GM23338 (cell line): ENCODE measurements at regions not wholly inside any gene's neighbourhood (a gene's known extent, or its start where the extent isn't known, plus 50 kb on each side); places are given as distances from the start of the nearest gene placed in this dataset.

ENCODE experiments used
- ATAC-seq: fragments of 200-7000 bp; cut with Tn5 transposase; 3 replicates; pipeline ENCODE4 v1.9.1; 2020
- DNase-seq: peaks from one replicate; pipeline ENCODE4 v3.0.0-alpha.2; 2015; ENCODE audit warnings: low spot score
- H2AFZ ChIP-seq: fragments of 200-600 bp; sonication (generic); 2 replicates; pipeline ENCODE4 v1.8.0; 2016; ENCODE audit warnings: antibody characterized with exemption, mild to moderate bottlenecking, moderate library complexity
- H3F3A ChIP-seq: fragments of 200-600 bp; sonication (generic); replicated peaks from 2 replicates; pipeline ENCODE4 v1.8.0; 2017; ENCODE audit warnings: antibody characterized with exemption, mixed run types, low read depth
- H3K27ac ChIP-seq: fragments of 200-600 bp; sonication (generic); 2 replicates; pipeline ENCODE4 v1.6.1; 2016; ENCODE audit warnings: low read depth
- H3K27me3 ChIP-seq: fragments of 200-600 bp; sonication (generic); 2 replicates; pipeline ENCODE4 v1.8.0; 2016; ENCODE audit warnings: mild to moderate bottlenecking, mixed run types, moderate library complexity; ENCODE audit not compliant: insufficient read depth
- H3K36me3 ChIP-seq: fragments of 200-600 bp; sonication (generic); 2 replicates; pipeline ENCODE4 v1.8.0; 2016; ENCODE audit warnings: mild to moderate bottlenecking; ENCODE audit not compliant: insufficient read depth
- H3K4me1 ChIP-seq: fragments of 200-600 bp; sonication (generic); 2 replicates; pipeline ENCODE4 v1.8.0; 2016; ENCODE audit warnings: mild to moderate bottlenecking, moderate library complexity; ENCODE audit not compliant: insufficient read depth
- H3K4me2 ChIP-seq: fragments of 200-600 bp; sonication (generic); 2 replicates; pipeline ENCODE4 v1.7.1; 2017; ENCODE audit warnings: mixed run types
- H3K4me3 ChIP-seq: fragments of 200-600 bp; sonication (generic); 2 replicates; pipeline ENCODE4 v1.6.1; 2016; ENCODE audit warnings: mixed run types
- H3K79me2 ChIP-seq: fragments of 200-600 bp; sonication (generic); replicated peaks from 2 replicates; pipeline ENCODE4 v1.8.0; 2017; ENCODE audit warnings: mild to moderate bottlenecking; ENCODE audit not compliant: insufficient read depth
- H3K9me2 ChIP-seq: fragments of 200-600 bp; sonication (generic); 2 replicates; pipeline ENCODE4 v1.8.0; 2017; ENCODE audit not compliant: insufficient read depth
- H4K20me1 ChIP-seq: fragments of 200-600 bp; sonication (generic); replicated peaks from 2 replicates; pipeline ENCODE4 v1.8.0; 2017; ENCODE audit warnings: mild to moderate bottlenecking; ENCODE audit not compliant: insufficient read depth
- H3K27ac Mint-ChIP-seq: 2 replicates; pipeline ENCODE4 v1.8.0; 2020; ENCODE audit warnings: inconsistent platforms, mild to moderate bottlenecking, moderate library complexity, mixed read lengths
- H3K27me3 Mint-ChIP-seq: 3 replicates; pipeline ENCODE4 v1.8.0; 2022; ENCODE audit warnings: low read depth, mild to moderate bottlenecking, moderate library complexity, mixed read lengths, inconsistent platforms; ENCODE audit not compliant: insufficient read depth, poor library complexity
- H3K36me3 Mint-ChIP-seq: 3 replicates; pipeline ENCODE4 v1.8.0; 2021; ENCODE audit warnings: low read depth, mild to moderate bottlenecking, inconsistent platforms, moderate library complexity, mixed read lengths
- H3K4me1 Mint-ChIP-seq: 3 replicates; pipeline ENCODE4 v1.8.0; 2020; ENCODE audit warnings: mild to moderate bottlenecking, inconsistent platforms, mixed read lengths
- H3K4me3 Mint-ChIP-seq: 3 replicates; pipeline ENCODE4 v1.8.0; 2021; ENCODE audit warnings: moderate library complexity, mild to moderate bottlenecking, inconsistent platforms, mixed read lengths
- H3K9me3 Mint-ChIP-seq: 3 replicates; pipeline ENCODE4 v1.8.0; 2020; ENCODE audit warnings: moderate library complexity, mild to moderate bottlenecking, inconsistent platforms, mixed read lengths
- CREB1 ChIP-seq: fragments of 250-450 bp; sonication (Bioruptor Pico); IDR thresholded peaks from 2 replicates; pipeline ENCODE4 v1.5.0; 2020; ENCODE audit warnings: low read depth, mild to moderate bottlenecking, moderate library complexity
- JUNB ChIP-seq: IDR thresholded peaks from one replicate; pipeline ENCODE4 v1.6.1; 2016; ENCODE audit warnings: antibody characterized with exemption; ENCODE audit not compliant: unreplicated experiment
- POLR2AphosphoS5 ChIP-seq: IDR thresholded peaks from 2 replicates; pipeline ENCODE4 v1.6.1; 2016; ENCODE audit warnings: antibody characterized with exemption, low read depth
- STAT1 ChIP-seq: IDR thresholded peaks from one replicate; pipeline ENCODE4 v1.6.1; 2016; ENCODE audit warnings: antibody characterized with exemption; ENCODE audit not compliant: unreplicated experiment
- ZNF114 ChIP-seq: fragments of 250-450 bp; sonication (Bioruptor Pico); IDR thresholded peaks from 2 replicates; pipeline ENCODE4 v1.5.0; 2020; ENCODE audit warnings: mild to moderate bottlenecking, moderate library complexity
- TF ChIP-seq, protein P1 (sequence below): fragments of 250-450 bp; sonication (Bioruptor Pico); IDR thresholded peaks from 2 replicates; pipeline ENCODE4 v1.5.0; 2020; ENCODE audit warnings: mild to moderate bottlenecking, moderate library complexity
- TF ChIP-seq, protein P2 (sequence below), 2 experiments: fragments of 200-600 bp in 1 of 2; sonication (generic) in 1 of 2; conservative IDR thresholded peaks; 2 replicates each; pipeline versions ENCODE4 v1.5.1 to v1.6.1; 2016 to 2017; ENCODE audit warnings: antibody characterized with exemption in 2 of 2, low read depth in 2 of 2, mild to moderate bottlenecking in 2 of 2, moderate library complexity in 1 of 2
- TF ChIP-seq, protein P3 (sequence below): IDR thresholded peaks from one replicate; pipeline ENCODE4 v1.6.1; 2018; ENCODE audit warnings: antibody characterized with exemption; ENCODE audit not compliant: unreplicated experiment

- TF ChIP-seq, protein P1, sequence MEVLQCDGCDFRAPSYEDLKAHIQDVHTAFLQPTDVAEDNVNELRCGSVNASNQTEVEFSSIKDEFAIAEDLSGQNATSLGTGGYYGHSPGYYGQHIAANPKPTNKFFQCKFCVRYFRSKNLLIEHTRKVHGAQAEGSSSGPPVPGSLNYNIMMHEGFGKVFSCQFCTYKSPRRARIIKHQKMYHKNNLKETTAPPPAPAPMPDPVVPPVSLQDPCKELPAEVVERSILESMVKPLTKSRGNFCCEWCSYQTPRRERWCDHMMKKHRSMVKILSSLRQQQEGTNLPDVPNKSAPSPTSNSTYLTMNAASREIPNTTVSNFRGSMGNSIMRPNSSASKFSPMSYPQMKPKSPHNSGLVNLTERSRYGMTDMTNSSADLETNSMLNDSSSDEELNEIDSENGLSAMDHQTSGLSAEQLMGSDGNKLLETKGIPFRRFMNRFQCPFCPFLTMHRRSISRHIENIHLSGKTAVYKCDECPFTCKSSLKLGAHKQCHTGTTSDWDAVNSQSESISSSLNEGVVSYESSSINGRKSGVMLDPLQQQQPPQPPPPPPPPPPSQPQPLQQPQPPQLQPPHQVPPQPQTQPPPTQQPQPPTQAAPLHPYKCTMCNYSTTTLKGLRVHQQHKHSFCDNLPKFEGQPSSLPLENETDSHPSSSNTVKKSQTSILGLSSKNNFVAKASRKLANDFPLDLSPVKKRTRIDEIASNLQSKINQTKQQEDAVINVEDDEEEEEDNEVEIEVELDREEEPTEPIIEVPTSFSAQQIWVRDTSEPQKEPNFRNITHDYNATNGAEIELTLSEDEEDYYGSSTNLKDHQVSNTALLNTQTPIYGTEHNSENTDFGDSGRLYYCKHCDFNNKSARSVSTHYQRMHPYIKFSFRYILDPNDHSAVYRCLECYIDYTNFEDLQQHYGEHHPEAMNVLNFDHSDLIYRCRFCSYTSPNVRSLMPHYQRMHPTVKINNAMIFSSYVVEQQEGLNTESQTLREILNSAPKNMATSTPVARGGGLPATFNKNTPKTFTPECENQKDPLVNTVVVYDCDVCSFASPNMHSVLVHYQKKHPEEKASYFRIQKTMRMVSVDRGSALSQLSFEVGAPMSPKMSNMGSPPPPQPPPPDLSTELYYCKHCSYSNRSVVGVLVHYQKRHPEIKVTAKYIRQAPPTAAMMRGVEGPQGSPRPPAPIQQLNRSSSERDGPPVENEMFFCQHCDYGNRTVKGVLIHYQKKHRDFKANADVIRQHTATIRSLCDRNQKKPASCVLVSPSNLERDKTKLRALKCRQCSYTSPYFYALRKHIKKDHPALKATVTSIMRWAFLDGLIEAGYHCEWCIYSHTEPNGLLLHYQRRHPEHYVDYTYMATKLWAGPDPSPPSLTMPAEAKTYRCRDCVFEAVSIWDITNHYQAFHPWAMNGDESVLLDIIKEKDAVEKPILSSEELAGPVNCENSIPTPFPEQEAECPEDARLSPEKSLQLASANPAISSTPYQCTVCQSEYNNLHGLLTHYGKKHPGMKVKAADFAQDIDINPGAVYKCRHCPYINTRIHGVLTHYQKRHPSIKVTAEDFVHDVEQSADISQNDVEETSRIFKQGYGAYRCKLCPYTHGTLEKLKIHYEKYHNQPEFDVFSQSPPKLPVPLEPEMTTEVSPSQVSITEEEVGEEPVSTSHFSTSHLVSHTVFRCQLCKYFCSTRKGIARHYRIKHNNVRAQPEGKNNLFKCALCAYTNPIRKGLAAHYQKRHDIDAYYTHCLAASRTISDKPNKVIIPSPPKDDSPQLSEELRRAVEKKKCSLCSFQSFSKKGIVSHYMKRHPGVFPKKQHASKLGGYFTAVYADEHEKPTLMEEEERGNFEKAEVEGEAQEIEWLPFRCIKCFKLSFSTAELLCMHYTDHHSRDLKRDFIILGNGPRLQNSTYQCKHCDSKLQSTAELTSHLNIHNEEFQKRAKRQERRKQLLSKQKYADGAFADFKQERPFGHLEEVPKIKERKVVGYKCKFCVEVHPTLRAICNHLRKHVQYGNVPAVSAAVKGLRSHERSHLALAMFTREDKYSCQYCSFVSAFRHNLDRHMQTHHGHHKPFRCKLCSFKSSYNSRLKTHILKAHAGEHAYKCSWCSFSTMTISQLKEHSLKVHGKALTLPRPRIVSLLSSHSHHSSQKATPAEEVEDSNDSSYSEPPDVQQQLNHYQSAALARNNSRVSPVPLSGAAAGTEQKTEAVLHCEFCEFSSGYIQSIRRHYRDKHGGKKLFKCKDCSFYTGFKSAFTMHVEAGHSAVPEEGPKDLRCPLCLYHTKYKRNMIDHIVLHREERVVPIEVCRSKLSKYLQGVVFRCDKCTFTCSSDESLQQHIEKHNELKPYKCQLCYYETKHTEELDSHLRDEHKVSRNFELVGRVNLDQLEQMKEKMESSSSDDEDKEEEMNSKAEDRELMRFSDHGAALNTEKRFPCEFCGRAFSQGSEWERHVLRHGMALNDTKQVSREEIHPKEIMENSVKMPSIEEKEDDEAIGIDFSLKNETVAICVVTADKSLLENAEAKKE, result no peak
- TF ChIP-seq ZNF114 (CRISPR knock-in tag) (no peak), CREB1 (CRISPR knock-in tag) (no peak)
Observed at GRCh38 chr4:111323496-111323895, 700.6 kb upstream of the PITX2 start (continued).

DNA sequence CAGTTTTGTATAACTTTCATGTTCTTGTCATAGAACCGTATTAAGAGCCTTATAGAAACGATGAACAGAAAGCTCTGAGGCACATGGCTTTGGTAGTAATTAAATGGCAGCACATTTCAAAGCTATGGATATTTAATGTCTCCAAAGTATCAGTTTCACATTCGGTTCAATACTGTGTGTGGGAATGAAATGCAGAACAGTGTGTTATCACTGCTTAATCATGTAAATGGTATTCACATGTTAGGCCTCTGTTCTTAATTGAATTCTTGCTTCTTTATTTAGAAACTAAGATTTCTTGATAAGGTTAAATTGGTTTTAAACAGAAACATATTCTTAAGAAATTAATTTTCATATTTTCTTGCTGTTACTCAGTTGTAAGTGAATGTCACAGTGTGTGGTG lies 701.0 kb upstream of the PITX2 start:
- Histone ChIP-seq H3K27me3 (no peaks in the 10 kb centered on the region), H3K9me2 (0 out of 2 replicates have a peak, but pooled peaks cover 2% of the 10 kb centered on the region), H3K4me2 (no peak overlapping the region), H3K4me1 (no peaks in the 10 kb centered on the region), H3K79me2 (no peaks in the 10 kb centered on the region), H4K20me1 (no peaks in the 10 kb centered on the region), H3K4me3 (no peak overlapping the region), H3K27ac (no peak overlapping the region), H3K36me3 (no peaks in the 10 kb centered on the region), H2AFZ (no peak overlapping the region), H3F3A (no peaks in the 10 kb centered on the region)
- no peaks in the 10 kb centered on the region for H3K36me3 Mint-ChIP-seq
- no peaks in the 10 kb centered on the region for H3K9me3 Mint-ChIP-seq
- ATAC-seq (no peak), DNase-seq (no peak)
- peaks cover 2% of the 10 kb centered on the region for H3K27me3 Mint-ChIP-seq
- no peak overlapping the region for H3K4me3 Mint-ChIP-seq
- H3K27ac Mint-ChIP-seq, result no peak overlapping the region
- no peaks in the 10 kb centered on the region for H3K4me1 Mint-ChIP-seq
- TF ChIP-seq POLR2AphosphoS5 (no peak), STAT1 (no peak), JUNB (no peak)
- TF ChIP-seq, protein P2, sequence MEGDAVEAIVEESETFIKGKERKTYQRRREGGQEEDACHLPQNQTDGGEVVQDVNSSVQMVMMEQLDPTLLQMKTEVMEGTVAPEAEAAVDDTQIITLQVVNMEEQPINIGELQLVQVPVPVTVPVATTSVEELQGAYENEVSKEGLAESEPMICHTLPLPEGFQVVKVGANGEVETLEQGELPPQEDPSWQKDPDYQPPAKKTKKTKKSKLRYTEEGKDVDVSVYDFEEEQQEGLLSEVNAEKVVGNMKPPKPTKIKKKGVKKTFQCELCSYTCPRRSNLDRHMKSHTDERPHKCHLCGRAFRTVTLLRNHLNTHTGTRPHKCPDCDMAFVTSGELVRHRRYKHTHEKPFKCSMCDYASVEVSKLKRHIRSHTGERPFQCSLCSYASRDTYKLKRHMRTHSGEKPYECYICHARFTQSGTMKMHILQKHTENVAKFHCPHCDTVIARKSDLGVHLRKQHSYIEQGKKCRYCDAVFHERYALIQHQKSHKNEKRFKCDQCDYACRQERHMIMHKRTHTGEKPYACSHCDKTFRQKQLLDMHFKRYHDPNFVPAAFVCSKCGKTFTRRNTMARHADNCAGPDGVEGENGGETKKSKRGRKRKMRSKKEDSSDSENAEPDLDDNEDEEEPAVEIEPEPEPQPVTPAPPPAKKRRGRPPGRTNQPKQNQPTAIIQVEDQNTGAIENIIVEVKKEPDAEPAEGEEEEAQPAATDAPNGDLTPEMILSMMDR (conservative IDR thresholded peaks at IDR 0.05; ENCODE audit: low read depth in 2 of 2), result no peak
- TF ChIP-seq, protein P3, sequence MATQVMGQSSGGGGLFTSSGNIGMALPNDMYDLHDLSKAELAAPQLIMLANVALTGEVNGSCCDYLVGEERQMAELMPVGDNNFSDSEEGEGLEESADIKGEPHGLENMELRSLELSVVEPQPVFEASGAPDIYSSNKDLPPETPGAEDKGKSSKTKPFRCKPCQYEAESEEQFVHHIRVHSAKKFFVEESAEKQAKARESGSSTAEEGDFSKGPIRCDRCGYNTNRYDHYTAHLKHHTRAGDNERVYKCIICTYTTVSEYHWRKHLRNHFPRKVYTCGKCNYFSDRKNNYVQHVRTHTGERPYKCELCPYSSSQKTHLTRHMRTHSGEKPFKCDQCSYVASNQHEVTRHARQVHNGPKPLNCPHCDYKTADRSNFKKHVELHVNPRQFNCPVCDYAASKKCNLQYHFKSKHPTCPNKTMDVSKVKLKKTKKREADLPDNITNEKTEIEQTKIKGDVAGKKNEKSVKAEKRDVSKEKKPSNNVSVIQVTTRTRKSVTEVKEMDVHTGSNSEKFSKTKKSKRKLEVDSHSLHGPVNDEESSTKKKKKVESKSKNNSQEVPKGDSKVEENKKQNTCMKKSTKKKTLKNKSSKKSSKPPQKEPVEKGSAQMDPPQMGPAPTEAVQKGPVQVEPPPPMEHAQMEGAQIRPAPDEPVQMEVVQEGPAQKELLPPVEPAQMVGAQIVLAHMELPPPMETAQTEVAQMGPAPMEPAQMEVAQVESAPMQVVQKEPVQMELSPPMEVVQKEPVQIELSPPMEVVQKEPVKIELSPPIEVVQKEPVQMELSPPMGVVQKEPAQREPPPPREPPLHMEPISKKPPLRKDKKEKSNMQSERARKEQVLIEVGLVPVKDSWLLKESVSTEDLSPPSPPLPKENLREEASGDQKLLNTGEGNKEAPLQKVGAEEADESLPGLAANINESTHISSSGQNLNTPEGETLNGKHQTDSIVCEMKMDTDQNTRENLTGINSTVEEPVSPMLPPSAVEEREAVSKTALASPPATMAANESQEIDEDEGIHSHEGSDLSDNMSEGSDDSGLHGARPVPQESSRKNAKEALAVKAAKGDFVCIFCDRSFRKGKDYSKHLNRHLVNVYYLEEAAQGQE, result no peak
